HG03565 (cell line): ENCODE measurements at regions not wholly inside any gene's neighbourhood (a gene's known extent, or its start where the extent isn't known, plus 50 kb on each side); places are given as distances from the start of the nearest gene placed in this dataset.

Experiments used
- ATAC-seq: cut with Tn5 transposase; IDR thresholded peaks from one replicate; pipeline ENCODE4 v1.9.1; 2021; ENCODE audit warnings: mild to moderate bottlenecking, moderate library complexity; ENCODE audit not compliant: unreplicated experiment

GRCh38 chr5:24862117-24862516, 217.3 kb upstream of the CDH10 start:
- ATAC-seq = no peak

- no peak for ATAC-seq
Measured at GRCh38 chr5:24855485-24855884, 210.7 kb upstream of the CDH10 start.

GRCh38 chr5:24854850-24855249, 210.1 kb upstream of the CDH10 start:
- ATAC-seq = no peak

- no peak for ATAC-seq
Measured at GRCh38 chr5:24854350-24854749, 209.6 kb upstream of the CDH10 start.

- ATAC-seq = no peak
Measured at GRCh38 chr5:24850926-24851486, 206.2 kb upstream of the CDH10 start.

- no peak for ATAC-seq
Measured at GRCh38 chr5:24849210-24849609, 204.4 kb upstream of the CDH10 start.

GRCh38 chr5:24831989-24832388, 187.2 kb upstream of the CDH10 start:
- ATAC-seq = no peak

GRCh38 chr5:24823625-24824024, 178.8 kb upstream of the CDH10 start:
- no peak for ATAC-seq

GRCh38 chr5:24819841-24820240, 175.1 kb upstream of the CDH10 start:
- no peak for ATAC-seq

GRCh38 chr5:24817966-24818365, 173.2 kb upstream of the CDH10 start:
- no peak for ATAC-seq

- ATAC-seq = no peak
Measured at GRCh38 chr5:24816206-24816605, 171.4 kb upstream of the CDH10 start.

GRCh38 chr5:24805230-24805629, 160.5 kb upstream of the CDH10 start:
- no peak for ATAC-seq

- ATAC-seq = no peak
Measured at GRCh38 chr5:24804221-24804681, 159.5 kb upstream of the CDH10 start.

- no peak for ATAC-seq
Measured at GRCh38 chr5:24791326-24791725, 146.5 kb upstream of the CDH10 start.

- no peak for ATAC-seq
Measured at GRCh38 chr5:24789611-24790351, 145.0 kb upstream of the CDH10 start.

- no peak for ATAC-seq
Measured at GRCh38 chr5:24788829-24789514, 144.2 kb upstream of the CDH10 start.

GRCh38 chr5:24786108-24786507, 141.3 kb upstream of the CDH10 start:
- no peak for ATAC-seq

GRCh38 chr5:24783596-24783995, 138.8 kb upstream of the CDH10 start:
- ATAC-seq = no peak

GRCh38 chr5:24777392-24777791, 132.6 kb upstream of the CDH10 start:
- ATAC-seq = no peak

- no peak for ATAC-seq
Measured at GRCh38 chr5:24773261-24773660, 128.5 kb upstream of the CDH10 start.

GRCh38 chr5:24767086-24767485, 122.3 kb upstream of the CDH10 start:
- no peak for ATAC-seq

- ATAC-seq = no peak
Measured at GRCh38 chr5:24765219-24765618, 120.4 kb upstream of the CDH10 start.
